GM18873 (cell line): ENCODE measurements at regions not wholly inside any gene's neighbourhood (a gene's known extent, or its start where the extent isn't known, plus 50 kb on each side); places are given as distances from the start of the nearest gene placed in this dataset.

Experiments used
- ATAC-seq: cut with Tn5 transposase; IDR thresholded peaks from one replicate; pipeline ENCODE4 v1.9.1; 2021; ENCODE audit warnings: mild to moderate bottlenecking, moderate library complexity, moderate number of reproducible peaks; ENCODE audit not compliant: unreplicated experiment, low FRiP score

DNA sequence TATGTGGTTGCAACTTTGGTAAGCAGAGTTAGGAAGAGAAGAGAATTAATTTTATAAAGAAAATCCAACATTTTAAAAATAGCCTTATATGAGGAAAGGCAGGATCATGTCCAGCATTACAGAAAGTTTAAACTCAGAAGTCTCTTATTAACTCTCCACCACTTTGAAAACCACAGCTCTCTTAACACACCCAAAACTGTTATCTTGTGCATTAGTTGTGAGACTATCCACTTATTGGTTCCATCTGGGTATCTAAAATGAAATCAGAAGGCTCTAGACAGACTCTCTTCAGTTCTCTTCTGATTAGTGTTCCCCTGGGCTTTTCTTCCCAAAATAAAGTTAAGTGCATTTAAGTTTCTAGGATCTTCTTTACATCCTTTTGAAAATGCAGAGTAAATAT is 251.5 kb downstream of the TXNL1 start:
- ATAC-seq = no peak

- no peak for ATAC-seq
Measured at GRCh38 chr18:56383349-56383748, 255.0 kb downstream of the TXNL1 start.

- no peak for ATAC-seq
Measured at GRCh38 chr18:56382541-56382940, 255.9 kb downstream of the TXNL1 start.

- no peak for ATAC-seq
Measured at GRCh38 chr18:56381196-56381595, 257.2 kb downstream of the TXNL1 start.

- no peak for ATAC-seq
Measured at GRCh38 chr18:56380685-56381084, 257.7 kb downstream of the TXNL1 start.

- ATAC-seq = no peak
Measured at GRCh38 chr18:56379256-56379655, 259.1 kb downstream of the TXNL1 start.

DNA sequence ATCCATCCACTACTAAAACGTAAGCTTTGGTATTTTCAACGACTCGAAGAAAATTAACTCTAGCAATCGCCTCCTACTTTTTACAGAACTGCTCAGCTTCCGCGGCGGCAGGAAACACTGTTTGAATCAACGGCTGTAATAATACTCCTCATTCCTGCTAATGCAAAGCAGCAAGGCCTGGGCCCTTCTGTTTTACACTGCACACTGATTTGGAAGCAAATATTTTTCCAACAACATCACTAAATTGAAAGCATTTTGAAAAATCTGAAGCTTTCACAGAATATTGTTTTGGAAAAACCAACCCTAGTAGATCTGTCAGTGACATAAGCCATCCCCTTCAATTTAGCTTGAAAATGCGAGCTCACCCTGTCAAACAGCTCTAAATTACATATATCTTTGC is 261.2 kb downstream of the TXNL1 start:
- ATAC-seq = no peak

DNA sequence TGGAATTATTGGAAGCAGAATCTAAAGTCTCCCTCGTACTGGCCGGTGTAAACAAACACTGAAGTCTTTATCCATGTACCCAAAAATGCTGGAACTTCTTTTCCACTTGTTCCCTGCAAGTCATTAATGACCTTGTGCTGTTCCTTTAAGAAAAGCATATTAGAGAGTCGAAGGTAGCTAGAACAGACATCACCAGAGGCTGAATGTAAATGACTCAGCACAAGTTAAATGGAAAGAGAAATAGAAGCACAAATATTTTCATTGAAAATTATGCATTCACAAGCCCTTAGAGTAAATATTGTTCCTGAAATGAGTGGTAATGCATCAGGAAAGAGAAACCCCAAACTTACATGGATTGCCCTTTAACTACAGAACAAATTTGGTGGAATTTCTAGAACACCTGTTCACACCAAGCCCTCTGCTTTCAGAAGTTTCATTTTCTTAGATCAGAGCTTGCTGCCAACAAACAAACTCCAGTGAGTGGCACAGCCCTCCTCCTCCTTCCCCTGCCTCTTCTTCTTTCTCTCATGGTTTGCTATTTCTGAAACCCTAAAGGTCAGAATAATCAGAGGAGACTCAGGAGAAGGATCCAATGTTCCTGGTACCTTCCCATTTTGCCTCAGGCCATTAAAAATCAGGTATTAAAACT is 264.3 kb downstream of the TXNL1 start:
- no peak for ATAC-seq

GRCh38 chr18:56373601-56374000 is 264.8 kb downstream of the TXNL1 start:
- no peak for ATAC-seq

- ATAC-seq = no peak
Measured at GRCh38 chr18:56368066-56368465, 270.3 kb downstream of the TXNL1 start.

DNA sequence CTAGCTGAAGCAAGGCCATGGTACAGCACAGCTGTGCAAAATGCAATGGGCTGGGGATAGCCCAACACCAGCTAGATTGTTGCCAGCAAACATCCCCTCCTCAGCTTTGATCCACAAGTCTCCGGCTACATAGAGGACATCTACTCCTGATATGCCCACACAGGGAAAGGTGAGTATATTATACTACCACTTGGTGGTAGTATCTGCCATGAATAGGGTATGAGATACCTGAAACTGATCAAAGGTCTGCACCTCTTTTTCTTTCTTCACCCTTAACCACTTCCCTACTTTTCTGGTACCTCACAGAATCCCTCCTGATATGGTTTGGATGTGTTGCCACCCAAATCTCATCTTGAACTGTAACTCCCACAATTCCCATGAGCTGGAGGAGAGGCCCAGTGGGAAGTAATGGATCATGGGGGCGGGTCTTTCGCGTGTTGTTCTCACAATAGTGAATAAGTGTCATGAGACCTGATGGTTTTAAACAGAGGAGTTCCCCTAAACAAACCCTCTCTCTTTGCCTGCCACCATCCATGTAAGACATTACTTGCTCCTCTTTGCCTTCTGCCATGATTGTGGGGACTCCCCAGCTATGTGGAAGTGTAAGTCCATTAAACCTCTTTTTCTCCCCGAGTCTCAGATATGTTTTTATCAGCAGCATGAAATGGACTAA is 279.6 kb downstream of the TXNL1 start:
- ATAC-seq = no peak

GRCh38 chr18:56353663-56354260 is 284.6 kb downstream of the TXNL1 start:
- no peak for ATAC-seq

DNA sequence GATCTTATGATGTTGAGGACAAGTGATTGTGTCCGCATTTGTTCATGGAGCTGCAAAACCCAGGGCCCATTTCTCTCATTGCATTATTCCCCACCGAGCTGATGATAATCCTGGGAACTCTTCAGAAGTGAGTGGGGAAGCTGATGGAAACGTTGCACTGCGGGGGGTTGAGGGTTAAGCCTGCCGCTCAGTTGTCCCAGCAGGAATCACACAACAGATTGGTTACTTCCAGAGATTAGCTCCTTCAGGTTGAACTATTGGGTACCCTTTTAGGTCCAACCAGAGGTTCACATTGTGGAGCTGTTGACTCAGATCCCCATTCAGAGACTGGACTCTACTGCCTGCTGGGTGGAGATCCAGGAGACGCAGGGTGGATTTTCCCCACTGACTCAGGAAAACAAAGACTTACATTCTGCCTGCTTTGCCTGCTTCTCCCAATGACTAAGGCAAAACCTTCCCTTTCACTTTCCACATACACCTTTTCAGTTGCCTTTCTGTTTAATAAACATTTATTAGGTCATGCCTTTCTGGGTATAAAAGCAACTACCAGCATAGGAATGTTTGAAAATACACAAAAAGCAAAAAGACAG is 286.4 kb downstream of the TXNL1 start:
- ATAC-seq = no peak

- no peak for ATAC-seq
Measured at GRCh38 chr18:56337507-56337906, 300.9 kb downstream of the TXNL1 start.

- ATAC-seq = no peak
Measured at GRCh38 chr18:56333839-56334238, 304.6 kb downstream of the TXNL1 start.

DNA sequence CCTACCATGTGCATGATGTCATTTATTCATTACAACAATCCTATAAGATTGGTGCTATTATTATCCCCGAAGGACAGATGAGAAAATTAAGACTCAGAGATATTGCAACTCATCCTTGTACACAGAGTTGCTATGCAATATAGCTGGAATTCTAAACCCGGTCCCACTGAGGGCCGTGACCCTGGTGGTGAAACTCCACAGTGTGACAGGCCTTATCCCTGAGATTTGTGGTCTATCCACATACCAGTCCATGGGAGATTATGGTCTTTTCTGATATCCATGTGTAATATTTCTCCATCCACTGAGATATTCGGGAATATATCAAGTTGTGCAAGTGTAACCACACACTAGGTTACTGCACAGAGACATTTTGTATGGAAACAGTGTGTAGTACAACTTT is 305.2 kb downstream of the TXNL1 start:
- ATAC-seq = no peak

GRCh38 chr18:56332371-56332770 is 306.0 kb downstream of the TXNL1 start:
- no peak for ATAC-seq

DNA sequence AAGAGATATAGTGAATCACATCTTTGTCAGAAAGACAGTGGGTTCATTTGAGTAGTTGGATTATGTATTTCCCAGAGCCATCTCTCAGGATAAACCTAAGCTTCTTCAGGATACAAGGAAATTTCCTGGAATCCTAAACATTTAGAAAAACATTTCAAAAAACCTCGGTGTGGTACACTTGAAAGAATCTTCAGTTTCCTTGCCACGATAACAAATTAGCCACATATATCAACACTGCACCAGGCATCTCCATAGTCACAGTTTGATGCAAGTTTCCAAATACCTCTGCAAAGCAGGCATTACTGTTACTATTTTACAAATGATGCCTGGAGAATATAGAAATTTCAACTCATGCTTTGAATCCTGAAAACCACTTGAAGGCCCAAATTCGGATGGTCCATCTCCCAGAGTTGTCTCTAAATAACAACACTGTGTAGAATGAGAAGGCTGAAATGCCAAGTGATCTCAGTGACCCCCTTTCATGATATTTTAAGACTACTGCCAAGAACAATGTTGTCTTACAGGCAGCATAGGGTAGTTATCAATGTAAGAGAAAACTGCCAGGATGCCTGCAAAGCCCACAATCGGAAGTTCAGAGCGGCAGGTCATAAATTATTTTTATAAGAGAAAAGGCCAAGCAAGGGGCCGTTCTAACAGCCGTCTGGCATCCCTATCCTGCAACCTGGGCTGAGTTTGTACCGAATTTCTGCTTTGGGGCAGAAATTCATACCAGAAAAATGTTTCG is 307.9 kb downstream of the TXNL1 start:
- ATAC-seq = no peak

GRCh38 chr18:56329536-56329935 is 308.9 kb downstream of the TXNL1 start:
- no peak for ATAC-seq

GRCh38 chr18:56327191-56327885 is 311.1 kb downstream of the TXNL1 start:
- no peak for ATAC-seq
